Keratinocyte (primary cell): ENCODE measurements at regions not wholly inside any gene's neighbourhood (a gene's known extent, or its start where the extent isn't known, plus 50 kb on each side); places are given as distances from the start of the nearest gene placed in this dataset.

Source experiments
- EZH2 ChIP-seq: IDR thresholded peaks from one replicate; pipeline ENCODE4 v1.6.1; 2012; ENCODE audit warnings: inconsistent platforms, mild to moderate bottlenecking, low read length, moderate library complexity
- TF ChIP-seq, protein P1 (sequence below), 3 experiments: IDR thresholded peaks in 1 of 3; conservative IDR thresholded peaks in 1 of 3; optimal IDR thresholded peaks in 1 of 3; 2 replicates in 2 of 3; 3 replicates in 1 of 3; pipeline versions ENCODE3 to v1.5.1; 2011; ENCODE audit warnings: low read length in 3 of 3, mild to moderate bottlenecking in 3 of 3, moderate library complexity in 2 of 3, control low read depth in 1 of 3, inconsistent platforms in 1 of 3; ENCODE audit not compliant: insufficient read depth in 2 of 3; ENCODE audit errors: extremely low read depth in 1 of 3

DNA sequence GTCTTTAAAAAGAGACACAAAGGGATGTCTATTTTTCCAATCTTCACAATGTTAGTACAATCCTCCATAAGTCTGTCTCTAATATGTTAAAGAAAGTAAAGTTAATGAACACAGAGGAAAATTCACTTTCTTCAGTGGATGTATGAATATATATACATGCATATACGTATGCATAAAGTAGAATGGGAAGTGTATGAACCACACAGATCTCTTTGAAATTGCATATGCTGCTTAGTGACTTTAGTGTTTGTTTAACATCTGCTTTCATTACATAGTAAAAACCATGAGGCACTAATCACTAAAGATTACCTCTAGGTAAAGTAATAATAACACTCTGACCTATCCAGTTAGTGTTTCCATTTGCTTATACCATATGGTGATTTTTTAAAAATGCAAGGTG is 451.2 kb downstream of the SEMA3D start:
- TF ChIP-seq, protein P1, sequence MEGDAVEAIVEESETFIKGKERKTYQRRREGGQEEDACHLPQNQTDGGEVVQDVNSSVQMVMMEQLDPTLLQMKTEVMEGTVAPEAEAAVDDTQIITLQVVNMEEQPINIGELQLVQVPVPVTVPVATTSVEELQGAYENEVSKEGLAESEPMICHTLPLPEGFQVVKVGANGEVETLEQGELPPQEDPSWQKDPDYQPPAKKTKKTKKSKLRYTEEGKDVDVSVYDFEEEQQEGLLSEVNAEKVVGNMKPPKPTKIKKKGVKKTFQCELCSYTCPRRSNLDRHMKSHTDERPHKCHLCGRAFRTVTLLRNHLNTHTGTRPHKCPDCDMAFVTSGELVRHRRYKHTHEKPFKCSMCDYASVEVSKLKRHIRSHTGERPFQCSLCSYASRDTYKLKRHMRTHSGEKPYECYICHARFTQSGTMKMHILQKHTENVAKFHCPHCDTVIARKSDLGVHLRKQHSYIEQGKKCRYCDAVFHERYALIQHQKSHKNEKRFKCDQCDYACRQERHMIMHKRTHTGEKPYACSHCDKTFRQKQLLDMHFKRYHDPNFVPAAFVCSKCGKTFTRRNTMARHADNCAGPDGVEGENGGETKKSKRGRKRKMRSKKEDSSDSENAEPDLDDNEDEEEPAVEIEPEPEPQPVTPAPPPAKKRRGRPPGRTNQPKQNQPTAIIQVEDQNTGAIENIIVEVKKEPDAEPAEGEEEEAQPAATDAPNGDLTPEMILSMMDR (optimal IDR thresholded peaks at IDR 0.05 in 1 of 3, IDR thresholded peaks at IDR 0.05 in 1 of 3, conservative IDR thresholded peaks at IDR 0.05 in 1 of 3; ENCODE audit: extremely low read depth in 1 of 3, insufficient read depth in 2 of 3, low read length in 3 of 3), result no peak
- TF ChIP-seq EZH2, result no peak
